K562 (cell line): ENCODE measurements at regions not wholly inside any gene's neighbourhood (a gene's known extent, or its start where the extent isn't known, plus 50 kb on each side); places are given as distances from the start of the nearest gene placed in this dataset.

Experiments used
- DDX20 ChIP-seq: fragments of 450-650 bp; IDR thresholded peaks from 2 replicates; pipeline ENCODE4 v1.6.1; 2016; ENCODE audit warnings: missing genetic modification characterization, low read depth, mild to moderate bottlenecking, missing compliant biosample characterization, moderate library complexity
- MAFF ChIP-seq: IDR thresholded peaks from 2 replicates; pipeline ENCODE4 v1.6.1; 2012; ENCODE audit warnings: low read length, improper control_type of control experiment
- TAF1 ChIP-seq: IDR thresholded peaks from 2 replicates; pipeline ENCODE4 v1.6.1; 2011; ENCODE audit warnings: mild to moderate bottlenecking, low read length, moderate library complexity; ENCODE audit not compliant: insufficient read depth, control insufficient read depth, severe bottlenecking; ENCODE audit errors: extremely low read depth
- ZNF354B ChIP-seq: fragments of 250-450 bp; sonication (Bioruptor Pico); IDR thresholded peaks from 2 replicates; pipeline ENCODE4 v1.4.0; 2020

GRCh38 chr15:88752951-88753350 is 50.3 kb upstream of the ACAN start (continued):
- TF ChIP-seq ZNF354B (CRISPR knock-in tag) (no peak), DDX20 (no peak), TAF1 (no peak), MAFF (no peak)
